ENCODE measurements at regions not wholly inside any gene's neighbourhood (a gene's known extent, or its start where the extent isn't known, plus 50 kb on each side); places are given as distances from the start of the nearest gene placed in this dataset.

DNA sequence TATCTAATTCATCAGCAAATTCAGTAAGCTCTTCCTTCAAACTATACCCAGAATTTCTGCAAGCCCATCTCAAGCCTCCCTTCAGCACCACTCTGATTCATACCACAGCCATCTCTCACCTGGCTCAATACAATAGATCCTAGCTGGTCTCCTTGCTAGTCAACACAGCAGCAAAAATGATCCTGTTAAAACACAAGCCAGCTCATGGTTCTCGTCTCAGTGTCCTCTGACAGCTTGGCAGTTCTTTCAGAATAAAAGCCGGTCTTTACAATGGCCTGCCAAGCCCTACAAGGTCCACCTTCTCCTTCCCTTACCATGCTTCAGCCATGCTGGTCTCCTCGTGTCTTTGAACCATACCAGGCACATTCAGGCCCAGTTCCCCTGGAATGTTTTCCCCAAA lies 296.9 kb upstream of the RND3 start:
- no peak for DNase-seq (ENCODE audit: low spot score in 2 of 2)
- TF ChIP-seq, protein P1, sequence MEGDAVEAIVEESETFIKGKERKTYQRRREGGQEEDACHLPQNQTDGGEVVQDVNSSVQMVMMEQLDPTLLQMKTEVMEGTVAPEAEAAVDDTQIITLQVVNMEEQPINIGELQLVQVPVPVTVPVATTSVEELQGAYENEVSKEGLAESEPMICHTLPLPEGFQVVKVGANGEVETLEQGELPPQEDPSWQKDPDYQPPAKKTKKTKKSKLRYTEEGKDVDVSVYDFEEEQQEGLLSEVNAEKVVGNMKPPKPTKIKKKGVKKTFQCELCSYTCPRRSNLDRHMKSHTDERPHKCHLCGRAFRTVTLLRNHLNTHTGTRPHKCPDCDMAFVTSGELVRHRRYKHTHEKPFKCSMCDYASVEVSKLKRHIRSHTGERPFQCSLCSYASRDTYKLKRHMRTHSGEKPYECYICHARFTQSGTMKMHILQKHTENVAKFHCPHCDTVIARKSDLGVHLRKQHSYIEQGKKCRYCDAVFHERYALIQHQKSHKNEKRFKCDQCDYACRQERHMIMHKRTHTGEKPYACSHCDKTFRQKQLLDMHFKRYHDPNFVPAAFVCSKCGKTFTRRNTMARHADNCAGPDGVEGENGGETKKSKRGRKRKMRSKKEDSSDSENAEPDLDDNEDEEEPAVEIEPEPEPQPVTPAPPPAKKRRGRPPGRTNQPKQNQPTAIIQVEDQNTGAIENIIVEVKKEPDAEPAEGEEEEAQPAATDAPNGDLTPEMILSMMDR (IDR thresholded peaks at IDR 0.05), result no peak
- TF ChIP-seq POLR2A (IDR thresholded peaks at IDR 0.05), result no peak
- H3K4me3 ChIP-seq (ENCODE audit: low read depth, poor library complexity, severe bottlenecking), result no peak overlapping the region
- intact Hi-C loops (cut with DNase I; ENCODE audit: low total_unique reads), result no loop called here
- WGBS, 2 donors, result 78 to 83% methylated on average over 3 of the region's 3 CpGs

DNA sequence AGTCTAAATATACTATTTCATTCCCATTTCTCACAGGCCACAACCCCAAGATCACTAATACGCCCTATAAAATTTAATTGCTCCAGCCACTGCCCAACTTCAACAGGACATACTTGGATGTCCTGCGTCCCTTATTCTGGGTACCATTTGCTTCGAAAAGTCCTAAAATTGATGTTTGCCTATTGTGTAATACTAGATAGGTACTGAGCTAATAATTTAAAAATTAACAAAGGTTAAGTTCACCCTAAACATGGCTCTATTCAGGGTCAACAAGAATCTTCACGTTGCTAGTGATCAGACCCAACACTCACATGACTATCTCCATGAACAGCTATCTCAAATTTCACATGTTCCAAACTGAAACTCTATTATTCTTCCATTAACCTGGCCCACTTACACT lies 296.4 kb upstream of the RND3 start:
- no peak overlapping the region for H3K4me3 ChIP-seq (ENCODE audit: low read depth, poor library complexity, severe bottlenecking)
- DNase-seq (ENCODE audit: low spot score in 2 of 2), result no peak
- 89 to 91% methylated on average over 4 of the region's 4 CpGs for WGBS, 2 donors
- TF ChIP-seq, protein P1 (IDR thresholded peaks at IDR 0.05), result no peak
- TF ChIP-seq POLR2A (IDR thresholded peaks at IDR 0.05), result no peak
- intact Hi-C loops (cut with DNase I; ENCODE audit: low total_unique reads), result no loop called here

DNA sequence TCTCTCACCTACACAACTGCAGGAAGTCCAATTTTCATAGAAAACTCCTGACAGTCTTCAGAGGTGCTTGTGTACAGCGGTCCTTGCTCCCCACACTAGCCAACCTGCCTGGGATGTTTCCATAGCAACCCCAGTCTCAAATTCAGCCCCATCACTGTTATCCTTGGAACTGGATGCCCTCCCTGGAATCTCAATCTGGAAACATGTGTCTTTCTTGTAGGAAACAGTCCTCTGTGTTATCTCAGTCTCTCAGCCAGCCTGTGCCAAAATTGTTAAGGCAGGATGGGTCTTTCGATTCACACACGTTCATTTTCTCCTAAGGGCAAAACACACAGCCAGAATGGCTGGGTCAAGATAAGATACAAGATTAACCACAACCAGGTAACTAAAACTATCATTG lies 295.5 kb upstream of the RND3 start:
- no peak overlapping the region for H3K4me3 ChIP-seq (ENCODE audit: low read depth, poor library complexity, severe bottlenecking)
- TF ChIP-seq, protein P1 (IDR thresholded peaks at IDR 0.05), result no peak
- no peak for TF ChIP-seq POLR2A (IDR thresholded peaks at IDR 0.05)
- no peak for DNase-seq (ENCODE audit: low spot score in 2 of 2)
- intact Hi-C loops (cut with DNase I; ENCODE audit: low total_unique reads), result no loop called here
- WGBS, 2 donors, result 64 to 72% methylated on average over 3 of the region's 3 CpGs

DNA sequence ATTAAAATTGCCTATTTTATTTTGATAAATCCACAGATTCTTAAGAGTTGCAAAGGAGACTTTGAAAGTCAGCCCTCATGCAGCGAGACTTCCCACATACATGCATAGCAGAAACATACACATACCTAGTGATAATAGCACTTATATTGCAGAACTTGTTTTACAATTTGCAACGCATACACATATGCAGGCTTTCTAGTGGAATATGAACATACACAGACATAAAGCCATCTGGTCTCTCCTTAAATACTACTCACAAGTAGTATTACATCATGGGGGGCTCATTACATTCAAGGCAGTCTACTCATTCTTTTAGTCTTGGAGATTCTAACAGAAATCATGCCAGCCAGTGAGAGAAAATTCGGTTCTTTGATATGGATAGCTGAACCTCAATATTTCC lies 295.1 kb upstream of the RND3 start:
- WGBS, 2 donors, result 84 to 93% methylated on average over 3 of the region's 3 CpGs
- intact Hi-C loops (cut with DNase I; ENCODE audit: low total_unique reads), result no loop called here
- DNase-seq (ENCODE audit: low spot score in 2 of 2), result no peak
- TF ChIP-seq, protein P1 (IDR thresholded peaks at IDR 0.05), result no peak
- no peak for TF ChIP-seq POLR2A (IDR thresholded peaks at IDR 0.05)
- no peak overlapping the region for H3K4me3 ChIP-seq (ENCODE audit: low read depth, poor library complexity, severe bottlenecking)

DNA sequence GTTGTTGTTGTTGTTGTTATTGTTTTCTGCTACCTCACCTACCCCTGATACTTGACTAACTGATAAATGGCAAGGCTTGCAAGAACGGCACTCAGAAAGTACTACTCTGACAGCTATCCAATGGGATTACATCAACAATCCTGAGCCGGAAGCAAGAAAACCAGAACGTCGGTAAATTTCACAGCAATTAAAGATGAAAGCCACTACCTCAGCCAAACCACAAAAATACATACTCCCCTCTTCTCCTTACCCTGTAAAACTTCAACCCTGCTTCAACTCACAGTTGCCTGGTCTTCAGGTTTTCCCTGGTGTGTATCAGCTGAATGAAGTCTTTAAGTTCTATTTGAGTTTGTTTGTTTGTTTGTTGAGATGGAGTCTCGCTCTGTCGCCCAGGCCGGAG lies 293.7 kb upstream of the RND3 start:
- WGBS, 2 donors, result 74 to 75% methylated on average over 7 of the region's 7 CpGs
- intact Hi-C loops (cut with DNase I; ENCODE audit: low total_unique reads), result no loop called here
- no peak overlapping the region for H3K4me3 ChIP-seq (ENCODE audit: low read depth, poor library complexity, severe bottlenecking)
- DNase-seq (ENCODE audit: low spot score in 2 of 2), result no peak
- no peak for TF ChIP-seq POLR2A (IDR thresholded peaks at IDR 0.05)
- TF ChIP-seq, protein P1 (IDR thresholded peaks at IDR 0.05), result no peak

DNA sequence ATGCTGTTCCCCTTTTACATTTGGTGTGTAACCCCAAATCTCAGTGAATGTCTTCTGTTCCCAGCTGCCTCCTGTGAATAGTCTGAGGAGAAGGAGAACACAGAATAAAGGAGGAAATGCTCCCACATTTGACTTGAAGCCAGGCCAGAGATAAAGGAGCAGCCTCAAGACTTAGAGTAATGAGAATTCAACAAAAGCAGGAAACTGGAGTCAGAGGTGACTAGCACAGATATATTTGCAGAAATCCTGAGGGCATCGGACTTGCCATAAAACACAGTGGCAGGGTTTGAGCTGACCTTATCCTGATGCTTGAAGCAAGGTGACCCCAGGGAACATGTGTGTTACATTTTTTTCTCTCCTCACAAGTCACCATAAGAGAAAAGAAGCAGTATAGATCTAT lies 291.4 kb upstream of the RND3 start:
- TF ChIP-seq POLR2A (IDR thresholded peaks at IDR 0.05), result no peak
- TF ChIP-seq, protein P1 (IDR thresholded peaks at IDR 0.05), result no peak
- H3K4me3 ChIP-seq (ENCODE audit: low read depth, poor library complexity, severe bottlenecking), result no peak overlapping the region
- intact Hi-C loops (cut with DNase I; ENCODE audit: low total_unique reads), result no loop called here
- 38 to 63% methylated on average over 1 of the region's 1 CpG for WGBS, 2 donors
- DNase-seq (ENCODE audit: low spot score in 2 of 2), result no peak
